Dedifferentiated amniotic fluid mesenchymal stem cell (primary cell): ENCODE measurements at regions not wholly inside any gene's neighbourhood (a gene's known extent, or its start where the extent isn't known, plus 50 kb on each side); places are given as distances from the start of the nearest gene placed in this dataset.

ENCODE experiments used
- DNase-seq: peaks from one replicate; pipeline ENCODE4 v3.0.0-alpha.2; 2016; ENCODE audit errors: extremely low spot score

- DNase-seq = no peak
These were observed 68.6 kb upstream of the FOXA2 start for GRCh38 chr20:22652681-22653588.

DNA sequence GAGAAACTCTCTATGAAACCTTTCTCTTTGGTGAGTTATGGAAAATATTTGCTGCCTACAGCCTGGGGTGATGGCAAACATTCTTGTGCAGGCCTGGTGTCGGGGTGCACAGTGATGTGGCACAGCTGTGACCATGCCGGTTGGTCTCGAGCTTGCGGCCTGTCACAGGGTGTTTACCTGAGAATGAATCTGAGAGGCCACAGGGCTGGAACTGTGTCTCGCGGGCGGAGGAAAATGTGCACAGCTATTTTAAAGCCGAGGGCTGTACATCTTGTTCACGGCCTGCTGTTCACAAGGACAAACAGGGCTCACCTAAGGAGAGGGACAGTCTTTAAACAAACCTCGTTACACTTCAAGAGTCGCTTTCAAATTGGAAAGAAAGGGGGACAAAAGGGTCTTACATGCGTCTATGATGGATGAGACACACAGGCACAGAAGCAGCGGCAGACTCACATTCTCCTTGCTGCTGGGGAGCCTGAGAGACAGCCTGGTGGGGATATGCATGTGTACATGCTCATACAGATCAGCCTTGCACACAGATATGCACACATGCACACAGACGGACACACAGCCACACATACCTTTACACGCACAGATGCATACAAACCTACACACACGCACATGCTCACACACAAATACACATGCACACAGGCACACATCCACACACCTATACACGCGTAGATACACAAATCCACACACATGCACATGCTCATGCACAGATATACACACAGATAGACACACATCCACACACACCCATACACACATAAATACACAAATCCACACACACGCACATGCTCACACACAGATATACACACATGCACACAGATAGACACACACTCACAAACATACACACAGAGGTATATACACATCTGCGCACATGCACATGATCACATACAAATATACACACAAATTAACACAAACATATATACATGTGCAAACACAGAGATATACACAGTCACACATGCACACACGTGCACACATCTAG is 69.6 kb upstream of the FOXA2 start:
- no peak for DNase-seq

- DNase-seq = no peak
These were observed 79.2 kb upstream of the FOXA2 start for GRCh38 chr20:22663528-22664025.

GRCh38 chr20:22667198-22667597 is 82.8 kb upstream of the FOXA2 start:
- DNase-seq = no peak

GRCh38 chr20:22672191-22672590 is 87.8 kb upstream of the FOXA2 start:
- DNase-seq = no peak

DNA sequence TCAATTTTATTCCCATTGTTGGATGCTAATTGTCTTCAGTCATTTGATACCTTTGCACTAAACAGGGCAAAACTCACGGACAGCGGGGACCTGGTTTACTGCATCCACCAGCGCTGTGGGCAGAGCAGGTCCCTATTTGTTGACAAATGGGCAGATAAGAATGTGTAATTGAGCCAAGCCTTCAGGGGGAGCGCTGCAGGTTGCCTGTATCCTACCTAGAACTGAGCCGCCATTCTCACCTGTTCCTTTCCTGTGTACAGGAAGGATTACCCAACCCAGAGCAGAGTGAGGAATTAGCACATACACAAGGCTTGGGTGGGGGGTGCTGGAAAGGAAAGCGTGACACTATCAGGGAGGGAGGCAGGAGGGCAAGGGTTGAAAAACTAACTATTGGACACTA is 89.1 kb upstream of the FOXA2 start:
- DNase-seq = no peak

DNA sequence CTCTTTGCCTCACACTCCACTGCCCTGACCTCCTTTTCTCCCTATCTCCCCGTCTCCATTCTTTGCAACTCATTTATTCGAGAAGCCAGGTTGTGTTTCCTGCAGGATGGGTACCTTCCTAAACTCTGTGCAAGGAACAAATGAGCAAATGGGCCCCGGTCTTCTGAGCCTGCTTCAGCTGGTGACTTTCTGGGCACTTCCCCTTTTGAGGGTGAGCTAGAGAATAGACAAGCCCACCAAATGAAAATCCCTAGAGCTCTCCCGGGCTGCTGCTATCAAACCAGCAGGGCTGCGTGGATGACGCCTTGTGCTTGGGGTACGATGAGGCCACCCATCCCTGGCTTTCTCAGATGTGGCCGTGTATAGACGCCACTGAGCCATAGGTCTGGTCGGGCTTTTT is 91.0 kb upstream of the FOXA2 start:
- no peak for DNase-seq

- no peak for DNase-seq
These were observed 94.3 kb upstream of the FOXA2 start for GRCh38 chr20:22678678-22679077.

DNA sequence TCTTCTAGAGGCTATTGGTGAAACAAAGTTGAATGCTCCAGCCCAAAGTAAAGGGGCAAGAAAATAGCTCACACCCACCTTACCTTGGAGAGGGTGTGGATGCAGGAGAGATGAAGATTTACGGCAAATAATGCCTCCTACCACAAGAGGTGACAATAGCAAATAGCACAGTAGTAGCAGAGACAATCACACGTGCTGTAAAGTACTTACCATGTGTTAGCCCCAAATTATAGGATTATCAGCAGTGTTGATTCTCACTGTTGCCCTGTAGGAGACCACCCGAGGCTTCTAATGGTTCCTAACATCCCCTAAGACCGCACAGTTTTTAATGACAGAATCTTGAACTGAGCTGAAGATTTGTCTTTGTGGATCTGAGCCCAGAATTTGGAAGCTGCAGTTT is 94.8 kb upstream of the FOXA2 start:
- DNase-seq = no peak

GRCh38 chr20:22680031-22680740 is 95.8 kb upstream of the FOXA2 start:
- no peak for DNase-seq

DNA sequence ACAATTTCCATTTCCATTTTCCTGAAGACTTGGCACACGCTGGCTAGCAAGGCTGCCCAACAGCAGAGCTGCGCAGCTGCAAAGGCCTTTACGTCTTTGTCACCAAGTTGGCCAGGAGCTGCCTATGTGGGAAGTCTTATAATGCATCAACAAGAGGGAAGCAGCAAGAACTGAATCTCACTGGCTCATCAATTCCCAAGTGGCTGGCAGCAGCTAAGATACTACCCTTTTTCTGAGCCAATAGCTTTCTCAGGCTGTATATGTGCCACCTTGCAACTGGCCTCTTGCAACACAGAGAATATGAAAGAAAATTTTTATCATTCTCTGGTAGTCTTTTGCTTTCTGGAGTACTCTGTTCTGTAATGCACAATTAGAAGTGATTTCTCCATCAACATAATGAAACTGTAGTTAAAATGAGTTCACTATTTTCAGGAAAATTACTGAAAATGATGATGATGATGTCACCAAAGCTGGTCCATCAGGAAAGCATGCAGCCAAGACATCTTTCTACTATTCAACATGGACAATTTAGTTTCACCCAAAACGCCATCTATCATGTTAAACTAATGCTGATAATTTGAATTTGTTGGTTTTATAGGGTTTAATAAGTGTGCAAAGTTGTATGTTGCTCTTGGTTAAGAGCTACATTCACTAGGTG is 97.3 kb upstream of the FOXA2 start:
- DNase-seq = no peak

DNA sequence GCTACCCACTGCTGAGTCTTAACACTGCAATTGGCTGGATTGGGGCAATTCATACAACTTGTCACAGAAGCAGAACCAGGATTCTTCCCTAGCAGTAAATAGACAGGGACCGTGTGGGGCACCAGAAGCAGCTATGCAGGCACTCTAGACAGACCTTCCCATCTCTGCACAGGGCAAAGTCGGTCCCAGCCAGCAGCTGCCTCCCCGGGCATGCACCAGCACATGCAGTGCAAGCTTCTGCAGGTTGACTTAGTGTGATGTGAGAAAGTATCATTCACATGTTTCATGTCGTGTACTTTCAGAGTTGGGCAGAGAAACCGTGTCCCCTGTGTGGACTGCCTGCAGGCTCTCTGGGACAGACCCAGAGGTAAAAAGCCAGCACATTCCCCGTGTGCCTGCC is 98.0 kb upstream of the FOXA2 start:
- DNase-seq = no peak

DNA sequence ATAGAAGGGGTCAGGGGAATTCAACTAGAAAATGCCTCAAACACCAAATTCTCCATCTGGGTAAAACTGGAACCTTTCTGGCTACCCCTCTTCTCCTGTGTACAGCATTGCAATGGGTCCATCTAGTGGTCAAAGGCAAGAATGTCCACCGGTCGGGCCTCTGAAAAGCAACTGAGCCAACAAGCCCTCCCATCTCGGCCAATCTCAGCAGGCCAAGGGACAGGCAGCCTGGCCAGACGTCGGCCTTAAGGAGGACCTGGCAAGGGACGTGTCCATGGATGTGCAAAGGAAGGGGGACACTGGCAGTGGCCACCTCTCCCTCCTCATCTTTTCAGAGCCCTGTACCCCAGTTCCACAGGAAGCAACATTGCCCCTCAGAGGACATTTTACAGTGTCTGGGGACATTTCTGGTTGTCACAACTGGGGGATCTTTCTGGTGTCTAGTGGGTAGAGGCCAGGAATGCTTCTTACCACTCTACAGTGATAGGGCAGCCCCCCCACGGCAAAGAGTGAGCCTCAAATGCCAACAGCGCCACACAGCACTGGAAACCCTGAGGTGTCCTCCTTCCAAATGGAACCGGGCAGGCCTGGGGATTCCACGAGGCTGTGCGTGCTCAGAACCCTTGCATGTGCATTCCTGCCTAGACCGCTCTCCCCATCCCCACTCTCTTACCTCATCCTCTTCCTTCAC is 99.8 kb upstream of the FOXA2 start:
- DNase-seq = peak; percentile 80

- DNase-seq = no peak
These were observed 100.5 kb upstream of the FOXA2 start for GRCh38 chr20:22684763-22685443.

DNA sequence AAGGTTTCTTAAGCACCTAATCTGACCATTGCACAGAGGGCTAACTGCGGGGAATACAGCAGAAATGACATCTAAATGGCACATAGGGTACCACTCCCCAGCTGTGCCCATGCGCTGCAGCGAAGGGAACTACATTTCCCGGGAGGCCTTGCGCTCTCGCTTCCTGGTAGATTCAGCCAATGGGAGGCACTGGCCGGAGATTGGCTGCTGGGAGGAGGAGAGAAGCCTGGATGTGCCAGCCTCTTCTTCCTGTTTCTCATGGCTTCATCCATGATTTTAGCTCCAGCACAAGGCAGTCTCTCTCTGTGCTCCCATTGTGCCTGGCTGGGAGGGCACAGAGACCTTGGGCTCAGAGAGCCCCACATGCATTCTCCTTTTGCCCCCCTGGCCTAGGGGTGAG is 101.7 kb upstream of the FOXA2 start:
- DNase-seq = peak; percentile 31

- no peak for DNase-seq
These were observed 103.4 kb upstream of the FOXA2 start for GRCh38 chr20:22687676-22688349.

- no peak for DNase-seq
These were observed 104.1 kb upstream of the FOXA2 start for GRCh38 chr20:22688485-22688884.

DNA sequence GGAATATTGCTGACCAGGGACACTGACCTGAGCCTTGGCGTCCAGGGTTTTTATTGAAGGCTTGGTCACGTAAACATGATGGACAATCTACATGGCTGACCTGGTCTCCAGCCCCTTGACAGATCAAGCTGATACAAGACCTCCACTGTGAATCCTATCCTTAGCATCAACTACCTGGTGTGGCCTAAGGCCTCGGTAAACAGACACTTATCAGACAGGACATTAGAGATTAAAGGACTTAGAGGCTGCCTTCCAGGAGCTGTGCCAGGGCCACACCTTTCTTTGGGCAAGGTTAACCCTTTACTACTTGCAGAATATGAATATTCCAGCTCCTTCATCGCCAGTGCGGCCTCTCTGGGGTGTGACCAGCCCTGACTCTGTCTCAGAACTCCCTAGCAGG is 104.9 kb upstream of the FOXA2 start:
- no peak for DNase-seq

- DNase-seq = no peak
These were observed 105.6 kb upstream of the FOXA2 start for GRCh38 chr20:22690000-22690399.
